HEK293 (cell line): ENCODE measurements at regions not wholly inside any gene's neighbourhood (a gene's known extent, or its start where the extent isn't known, plus 50 kb on each side); places are given as distances from the start of the nearest gene placed in this dataset.

Source experiments
- CTCF ChIA-PET: fragments of 350-600 bp; formaldehyde crosslinking; extraction: SDS; loops from one replicate; lab custom pipeline; 2021; ENCODE audit warnings: antibody characterized with exemption; lab: Yijun Ruan, JAX
- POLR2A ChIA-PET: fragments of 300-600 bp; formaldehyde crosslinking; extraction: SDS; loops from one replicate; lab custom pipeline; 2020; ENCODE audit warnings: antibody characterized with exemption, inconsistent platforms; lab: Yijun Ruan, JAX
- H3K27ac ChIP-seq: fragments of 200-500 bp; sonication (Bioruptor generic); 2 replicates; pipeline ENCODE4 v1.5.1; 2014; ENCODE audit warnings: low read depth, low read length, control low read depth, inconsistent platforms; ENCODE audit errors: extremely low read depth
- H3K36me3 ChIP-seq, 2 experiments: fragments of 200-500 bp in 1 of 2; sonication (Bioruptor generic) in 1 of 2; 1 replicate in 1 of 2; 2 replicates in 1 of 2; pipeline ENCODE4 v1.5.1; 2014 to 2017; ENCODE audit warnings: inconsistent platforms in 2 of 2, low read length in 2 of 2; ENCODE audit not compliant: control insufficient read depth in 2 of 2, insufficient read depth in 1 of 2
- H3K4me1 ChIP-seq: fragments of 200-500 bp; sonication (Bioruptor generic); 2 replicates; pipeline ENCODE4 v1.5.1; 2014; ENCODE audit warnings: mild to moderate bottlenecking, low read length, inconsistent platforms; ENCODE audit not compliant: control insufficient read depth, insufficient read depth
- H3K4me3 ChIP-seq: 2 replicates; pipeline ENCODE4 v1.5.1; 2011; ENCODE audit warnings: low read depth, mild to moderate bottlenecking, control low read depth, low read length, moderate library complexity
- H3K9me3 ChIP-seq: fragments of 200-500 bp; sonication (Bioruptor generic); 2 replicates; pipeline ENCODE4 v1.5.1; 2014; ENCODE audit warnings: low read depth, low read length, inconsistent platforms; ENCODE audit not compliant: control insufficient read depth, insufficient read depth
- BCL11A ChIP-seq: fragments of 450-650 bp; formaldehyde crosslinking; IDR thresholded peaks from 2 replicates; pipeline ENCODE4 v1.5.1; 2016; ENCODE audit warnings: low read depth, missing biosample characterization, missing genetic modification characterization
- GLI2 ChIP-seq: fragments of 450-650 bp; formaldehyde crosslinking; IDR thresholded peaks from 2 replicates; pipeline ENCODE4; 2017; ENCODE audit warnings: missing biosample characterization, missing genetic modification characterization, low read depth, borderline replicate concordance
- INSM2 ChIP-seq: fragments of 450-650 bp; formaldehyde crosslinking; IDR thresholded peaks from 2 replicates; pipeline ENCODE4 v1.5.1; 2016; ENCODE audit warnings: missing biosample characterization, missing genetic modification characterization
- KLF16 ChIP-seq: fragments of 450-650 bp; formaldehyde crosslinking; IDR thresholded peaks from 2 replicates; pipeline ENCODE4 v1.5.1; 2017; ENCODE audit warnings: missing biosample characterization, missing genetic modification characterization
- PBX3 ChIP-seq: sonication (generic); formaldehyde crosslinking; IDR thresholded peaks from 2 replicates; pipeline ENCODE4 v1.8.1; 2022; ENCODE audit warnings: mild to moderate bottlenecking, moderate library complexity, missing genetic modification reagents
- ZBTB11 ChIP-seq: fragments of 450-650 bp; formaldehyde crosslinking; conservative IDR thresholded peaks from 2 replicates; pipeline ENCODE4 v1.5.1; 2016; ENCODE audit warnings: low read depth, missing biosample characterization, missing genetic modification characterization
- ZBTB17 ChIP-seq: fragments of 450-650 bp; formaldehyde crosslinking; IDR thresholded peaks from 2 replicates; pipeline ENCODE4 v1.5.1; 2016; ENCODE audit warnings: missing biosample characterization, missing genetic modification characterization
- ZNF114 ChIP-seq: fragments of 450-650 bp; formaldehyde crosslinking; IDR thresholded peaks from 2 replicates; pipeline ENCODE4 v1.5.0; 2017; ENCODE audit warnings: missing biosample characterization, missing genetic modification characterization
- ZNF174 ChIP-seq: fragments of 450-650 bp; formaldehyde crosslinking; IDR thresholded peaks from 2 replicates; pipeline ENCODE4 v1.5.0; 2017; ENCODE audit warnings: missing biosample characterization, mild to moderate bottlenecking, missing genetic modification characterization
- ZNF221 ChIP-seq: fragments of 450-650 bp; formaldehyde crosslinking; IDR thresholded peaks from 2 replicates; pipeline ENCODE4 v1.5.1; 2017; ENCODE audit warnings: missing biosample characterization, missing genetic modification characterization, borderline replicate concordance
- ZNF292 ChIP-seq: fragments of 450-650 bp; formaldehyde crosslinking; IDR thresholded peaks from 2 replicates; pipeline ENCODE4 v1.5.1; 2016; ENCODE audit warnings: low read depth, missing biosample characterization, missing genetic modification characterization, borderline replicate concordance
- ZNF311 ChIP-seq: fragments of 450-650 bp; formaldehyde crosslinking; IDR thresholded peaks from 2 replicates; pipeline ENCODE4 v1.5.1; 2017; ENCODE audit warnings: missing biosample characterization, missing genetic modification characterization, borderline replicate concordance
- ZNF350 ChIP-seq: fragments of 450-650 bp; formaldehyde crosslinking; IDR thresholded peaks from 2 replicates; pipeline ENCODE4 v1.5.0; 2017; ENCODE audit warnings: missing biosample characterization, mild to moderate bottlenecking, missing genetic modification characterization
- ZNF398 ChIP-seq: fragments of 450-650 bp; formaldehyde crosslinking; IDR thresholded peaks from 2 replicates; pipeline ENCODE4 v1.5.1; 2017; ENCODE audit warnings: missing biosample characterization, missing genetic modification characterization
- ZNF423 ChIP-seq: fragments of 450-650 bp; formaldehyde crosslinking; IDR thresholded peaks from 2 replicates; pipeline ENCODE4 v1.5.1; 2016; ENCODE audit warnings: missing biosample characterization, missing genetic modification characterization
- ZNF48 ChIP-seq: fragments of 450-650 bp; formaldehyde crosslinking; IDR thresholded peaks from 2 replicates; pipeline ENCODE4 v1.5.1; 2016; ENCODE audit warnings: missing biosample characterization, missing genetic modification characterization
- ZNF530 ChIP-seq: fragments of 450-650 bp; formaldehyde crosslinking; IDR thresholded peaks from 2 replicates; pipeline ENCODE4 v1.5.1; 2016; ENCODE audit warnings: low read depth, missing biosample characterization, missing genetic modification characterization
- ZNF549 ChIP-seq: fragments of 450-650 bp; IDR thresholded peaks from 2 replicates; pipeline ENCODE4 v1.5.1; 2018; ENCODE audit warnings: missing biosample characterization, missing genetic modification characterization, mild to moderate bottlenecking, inconsistent platforms, moderate library complexity
- ZNF585B ChIP-seq: fragments of 450-650 bp; formaldehyde crosslinking; IDR thresholded peaks from 2 replicates; pipeline ENCODE4 v1.5.1; 2016; ENCODE audit warnings: missing biosample characterization, missing genetic modification characterization
- ZNF645 ChIP-seq: fragments of 450-650 bp; formaldehyde crosslinking; IDR thresholded peaks from 2 replicates; pipeline ENCODE4; 2016; ENCODE audit warnings: missing biosample characterization, missing genetic modification characterization
- ZNF670 ChIP-seq: fragments of 450-650 bp; formaldehyde crosslinking; IDR thresholded peaks from 2 replicates; pipeline ENCODE4 v1.5.1; 2016; ENCODE audit warnings: missing biosample characterization, missing genetic modification characterization, low read depth
- ZNF701 ChIP-seq: fragments of 450-650 bp; formaldehyde crosslinking; IDR thresholded peaks from 2 replicates; pipeline ENCODE4 v1.5.1; 2016; ENCODE audit warnings: missing biosample characterization, missing genetic modification characterization

GRCh38 chr11:116084511-116084910 lies 580.3 kb upstream of the CADM1 start:
- CTCF ChIA-PET, result interaction anchor here (0.6 to 0.7 kb wide), 2 partner anchors 82 to 132 kb away, joined by 3 to 5 read pairs; no protein-coding TSS in a partner anchor
- H3K27ac ChIP-seq, result no peak overlapping the region
- no peak overlapping the region for H3K4me3 ChIP-seq
- POLR2A ChIA-PET, result no interaction called here
- H3K36me3 ChIP-seq, result no peaks in the 10 kb centered on the region
- no peaks in the 10 kb centered on the region for H3K4me1 ChIP-seq
- no peaks in the 10 kb centered on the region for H3K9me3 ChIP-seq
- TF ChIP-seq BCL11A (no peak), ZNF48 (tag by site-specific recombination) (no peak), ZNF670 (tag by site-specific recombination) (no peak), ZNF530 (tag by site-specific recombination) (no peak), INSM2 (no peak), ZNF423 (tag by site-specific recombination) (no peak), ZBTB11 (tag by site-specific recombination) (no peak), ZNF221 (tag by site-specific recombination) (no peak), ZNF701 (no peak), ZNF292 (tag by site-specific recombination) (no peak), ZNF549 (no peak), ZNF174 (tag by site-specific recombination) (no peak), ZNF645 (tag by site-specific recombination) (no peak), ZBTB17 (tag by site-specific recombination) (no peak), KLF16 (tag by site-specific recombination) (no peak), ZNF398 (no peak)

GRCh38 chr11:116082256-116082655 lies 578.0 kb upstream of the CADM1 start:
- ChIA-PET POLR2A (no interaction called here), CTCF (interaction anchor here (0.9 kb wide), 1 partner anchor 136 kb away, joined by 3 read pairs; no protein-coding TSS in a partner anchor)
- H3K27ac ChIP-seq, result no peak overlapping the region
- no peaks in the 10 kb centered on the region for H3K36me3 ChIP-seq
- H3K4me3 ChIP-seq, result no peak overlapping the region
- TF ChIP-seq ZNF585B (no peak), ZNF114 (tag by site-specific recombination) (no peak), GLI2 (tag by site-specific recombination) (no peak), INSM2 (no peak), ZNF311 (tag by site-specific recombination) (no peak), PBX3 (CRISPR knock-in tag) (no peak), ZNF350 (no peak)
- TF ChIP-seq, all 188 proteins: peak for 0
- H3K9me3 ChIP-seq, result no peaks in the 10 kb centered on the region
- H3K4me1 ChIP-seq, result no peaks in the 10 kb centered on the region
